HUES48 (cell line): ENCODE measurements at regions not wholly inside any gene's neighbourhood (a gene's known extent, or its start where the extent isn't known, plus 50 kb on each side); places are given as distances from the start of the nearest gene placed in this dataset.

ENCODE experiments used
- H3K27ac ChIP-seq: one replicate; pipeline ENCODE4 v1.7.0; 2013; ENCODE audit warnings: low read depth, low read length, inconsistent platforms
- H3K27me3 ChIP-seq: 2 replicates; pipeline ENCODE4 v1.6.1; 2013; ENCODE audit warnings: mild to moderate bottlenecking, low read length; ENCODE audit not compliant: control insufficient read depth, insufficient read depth
- H3K36me3 ChIP-seq: 2 replicates; pipeline ENCODE4 v1.6.1; 2013; ENCODE audit warnings: low read length; ENCODE audit not compliant: control insufficient read depth, insufficient read depth
- H3K4me1 ChIP-seq: 2 replicates; pipeline ENCODE4 v1.6.1; 2013; ENCODE audit warnings: mild to moderate bottlenecking, low read length; ENCODE audit not compliant: control insufficient read depth, insufficient read depth
- H3K4me3 ChIP-seq: 2 replicates; pipeline ENCODE4 v1.5.1; 2013; ENCODE audit warnings: mild to moderate bottlenecking, low read depth, low read length
- H3K9ac ChIP-seq: 2 replicates; pipeline ENCODE4 v1.6.1; 2013; ENCODE audit warnings: mild to moderate bottlenecking, low read depth, low read length, moderate library complexity
- H3K9me3 ChIP-seq: 2 replicates; pipeline ENCODE4 v1.6.1; 2013; ENCODE audit warnings: low read length; ENCODE audit not compliant: control insufficient read depth, insufficient read depth

DNA sequence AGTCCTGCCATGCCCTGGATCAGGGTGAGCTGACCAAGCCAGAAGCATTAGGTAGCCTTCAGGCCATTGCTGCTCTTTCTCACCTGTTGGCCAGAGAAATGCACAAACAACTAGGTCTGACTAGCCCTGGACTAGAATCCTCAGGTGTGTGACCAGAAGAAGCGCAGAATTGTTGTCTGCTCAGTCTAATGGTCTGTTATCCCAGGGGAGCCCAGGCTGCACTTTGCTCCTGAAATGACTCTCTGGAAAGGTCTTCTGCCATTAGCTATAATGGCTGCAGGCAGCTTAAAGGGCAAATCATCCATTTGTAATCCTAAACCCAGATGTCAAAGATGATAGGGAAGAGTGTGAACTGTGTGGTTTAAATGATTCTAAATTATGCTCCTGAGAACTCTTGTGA is 246.1 kb downstream of the NFKBIZ start:
- peaks cover 2% of the 10 kb centered on the region; the same call in 1 of the 2 replicates for H3K4me1 ChIP-seq
- no peaks in the 10 kb centered on the region for H3K27me3 ChIP-seq
- no peaks in the 10 kb centered on the region for H3K9me3 ChIP-seq
- no peaks in the 10 kb centered on the region for H3K36me3 ChIP-seq
- no peak overlapping the region for H3K27ac ChIP-seq
- no peak overlapping the region for H3K4me3 ChIP-seq
- no peak overlapping the region for H3K9ac ChIP-seq

DNA sequence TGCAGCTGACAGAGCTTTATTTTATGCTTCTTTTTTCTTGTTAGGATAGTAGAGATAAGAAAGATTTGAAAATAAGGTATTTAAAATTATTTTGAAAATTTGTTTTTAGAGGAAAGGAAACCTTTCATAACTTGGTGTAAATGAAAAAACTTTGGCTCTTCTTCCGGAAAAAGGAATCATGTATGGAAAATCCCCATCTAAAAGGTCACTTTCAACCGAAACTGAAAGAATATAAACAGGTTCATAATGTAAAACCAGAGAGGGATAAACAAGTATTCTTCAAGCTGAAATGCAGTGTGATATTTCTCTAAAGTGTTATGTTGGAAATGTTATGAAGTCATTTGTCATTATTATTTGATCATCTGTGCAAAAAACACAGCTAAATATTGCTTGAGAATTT is 246.8 kb downstream of the NFKBIZ start:
- no peak overlapping the region for H3K9ac ChIP-seq
- H3K27ac ChIP-seq = no peak overlapping the region
- H3K9me3 ChIP-seq = no peaks in the 10 kb centered on the region
- H3K4me3 ChIP-seq = no peak overlapping the region
- H3K36me3 ChIP-seq = no peaks in the 10 kb centered on the region
- H3K27me3 ChIP-seq = no peaks in the 10 kb centered on the region
- peaks cover 2% of the 10 kb centered on the region; the same call in 1 of the 2 replicates for H3K4me1 ChIP-seq

DNA sequence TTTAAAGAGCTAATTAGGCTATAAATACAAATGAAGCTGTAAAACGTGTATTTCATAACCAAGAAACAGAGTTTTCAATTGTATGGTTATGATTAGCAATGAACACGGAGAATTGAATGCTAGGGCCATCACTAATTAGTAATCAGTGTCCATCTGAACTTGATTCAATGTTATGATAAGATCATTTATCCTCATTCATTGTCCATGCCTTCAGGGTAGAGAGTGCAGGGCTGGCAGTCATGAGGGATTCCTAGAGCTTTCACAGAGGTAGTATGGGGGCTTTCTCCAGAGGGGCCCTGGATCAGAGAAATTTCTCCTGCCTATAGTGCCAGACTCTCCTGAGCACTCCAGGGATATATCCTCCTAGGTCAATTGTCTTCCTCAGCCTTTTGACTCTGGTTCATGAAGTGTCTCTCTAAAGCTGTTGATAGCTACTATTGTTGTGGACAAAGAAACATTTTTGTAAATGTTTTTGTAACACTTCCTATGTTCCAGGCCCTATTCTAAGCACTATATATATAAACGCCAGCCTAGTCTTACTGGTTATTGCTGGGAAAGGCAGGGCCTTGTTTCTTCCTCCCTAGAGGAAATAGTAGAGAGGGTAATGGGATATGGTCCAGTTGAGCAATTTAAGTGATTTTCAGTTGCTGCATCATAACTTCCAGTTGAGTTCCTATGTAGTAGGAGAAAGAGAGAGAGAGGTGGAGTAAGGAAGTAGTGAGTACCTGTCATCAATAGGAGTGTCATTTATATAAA is 249.0 kb downstream of the NFKBIZ start:
- Histone ChIP-seq H3K4me3 (no peak overlapping the region), H3K9me3 (no peaks in the 10 kb centered on the region), H3K27ac (no peak overlapping the region), H3K27me3 (no peaks in the 10 kb centered on the region), H3K36me3 (no peaks in the 10 kb centered on the region), H3K9ac (no peak overlapping the region), H3K4me1 (peaks cover 2% of the 10 kb centered on the region; the same call in 1 of the 2 replicates)

DNA sequence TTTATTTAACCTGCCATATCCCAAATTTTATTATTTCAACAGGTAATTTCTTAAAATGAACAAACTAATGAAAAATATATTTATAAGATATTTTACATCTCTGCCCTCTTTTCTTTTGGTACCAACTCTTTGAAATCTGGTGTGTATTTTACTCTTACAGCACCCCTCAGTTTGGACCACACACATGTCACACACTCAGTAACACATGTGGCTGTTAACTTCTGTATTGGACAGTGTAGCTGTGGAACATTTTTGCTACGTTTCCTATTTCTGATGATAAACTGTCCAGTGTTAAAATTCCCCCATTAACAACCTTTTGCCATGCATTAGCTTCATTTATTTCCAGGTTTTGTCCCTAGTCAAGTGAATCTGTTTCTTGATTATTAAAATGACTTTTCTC is 250.6 kb downstream of the NFKBIZ start:
- H3K27ac ChIP-seq = no peak overlapping the region
- H3K27me3 ChIP-seq = no peaks in the 10 kb centered on the region
- H3K36me3 ChIP-seq = no peaks in the 10 kb centered on the region
- H3K9me3 ChIP-seq = no peaks in the 10 kb centered on the region
- no peak overlapping the region for H3K9ac ChIP-seq
- peaks cover 2% of the 10 kb centered on the region; the same call in 1 of the 2 replicates for H3K4me1 ChIP-seq
- H3K4me3 ChIP-seq = no peak overlapping the region

DNA sequence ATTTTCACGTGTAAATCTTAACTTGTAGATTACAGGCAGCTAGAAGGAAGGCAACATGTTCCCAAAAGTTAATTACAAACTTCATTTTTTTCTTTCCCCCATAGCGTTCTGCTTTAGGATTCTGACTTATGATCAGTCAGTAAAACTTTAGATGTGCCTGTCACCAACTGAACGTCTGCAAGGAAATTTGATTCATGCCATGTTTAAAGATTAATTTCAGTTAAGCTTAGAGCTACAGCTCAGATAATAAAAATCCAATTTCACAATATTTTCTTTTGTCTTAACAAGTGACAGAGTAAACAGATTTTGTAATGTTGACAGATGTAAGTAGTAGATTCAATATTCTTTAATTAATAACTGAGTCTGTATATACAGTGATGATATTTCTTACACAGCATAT is 253.1 kb downstream of the NFKBIZ start:
- H3K27me3 ChIP-seq = no peaks in the 10 kb centered on the region
- no peaks in the 10 kb centered on the region for H3K4me1 ChIP-seq
- H3K9ac ChIP-seq = no peak overlapping the region
- no peak overlapping the region for H3K4me3 ChIP-seq
- no peaks in the 10 kb centered on the region for H3K36me3 ChIP-seq
- no peak overlapping the region for H3K27ac ChIP-seq
- no peaks in the 10 kb centered on the region for H3K9me3 ChIP-seq

DNA sequence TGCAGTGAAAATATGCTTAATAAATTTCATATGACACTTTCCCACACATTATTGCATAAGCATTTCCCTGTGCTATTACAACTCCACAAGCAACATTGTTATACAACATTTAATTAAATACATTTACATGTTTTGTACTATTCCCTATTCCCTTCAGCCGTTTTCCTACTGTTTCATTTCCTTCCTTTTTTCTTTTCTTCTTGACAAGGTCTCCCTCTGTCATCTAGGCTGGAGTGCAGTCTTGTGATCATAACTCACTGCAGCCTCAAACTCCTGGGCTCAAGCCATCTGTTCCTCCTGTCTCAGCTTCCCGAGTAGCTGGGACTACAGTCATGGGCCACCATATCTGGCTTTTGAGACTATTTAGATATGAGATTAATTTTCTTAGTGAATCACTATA is 254.7 kb downstream of the NFKBIZ start:
- Histone ChIP-seq H3K4me3 (no peak overlapping the region), H3K27me3 (no peaks in the 10 kb centered on the region), H3K9me3 (no peaks in the 10 kb centered on the region), H3K4me1 (no peaks in the 10 kb centered on the region), H3K9ac (no peak overlapping the region), H3K27ac (no peak overlapping the region), H3K36me3 (no peaks in the 10 kb centered on the region)

DNA sequence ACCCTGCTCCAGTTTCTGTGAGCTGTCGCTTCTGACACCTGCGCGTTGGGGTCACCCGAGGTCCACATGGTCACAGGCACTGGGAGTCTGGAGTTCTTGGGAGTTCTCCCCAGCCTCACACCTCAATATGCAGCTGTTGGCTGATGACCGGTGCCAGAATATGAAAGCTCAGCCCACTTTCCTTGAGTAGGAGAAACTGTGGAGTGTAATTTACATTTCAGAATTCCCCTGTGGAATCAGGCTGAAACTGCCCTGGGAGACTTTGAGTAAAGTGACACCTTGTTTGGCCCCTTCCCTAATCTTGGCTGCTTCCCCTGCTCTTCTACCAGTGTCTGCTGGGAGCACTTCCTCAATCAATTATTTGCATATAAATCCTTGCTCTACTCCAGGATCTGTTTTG is 255.9 kb downstream of the NFKBIZ start:
- no peak overlapping the region for H3K9ac ChIP-seq
- no peak overlapping the region for H3K27ac ChIP-seq
- H3K9me3 ChIP-seq = no peaks in the 10 kb centered on the region
- H3K4me1 ChIP-seq = no peaks in the 10 kb centered on the region
- no peak overlapping the region for H3K4me3 ChIP-seq
- H3K27me3 ChIP-seq = no peaks in the 10 kb centered on the region
- H3K36me3 ChIP-seq = no peaks in the 10 kb centered on the region

DNA sequence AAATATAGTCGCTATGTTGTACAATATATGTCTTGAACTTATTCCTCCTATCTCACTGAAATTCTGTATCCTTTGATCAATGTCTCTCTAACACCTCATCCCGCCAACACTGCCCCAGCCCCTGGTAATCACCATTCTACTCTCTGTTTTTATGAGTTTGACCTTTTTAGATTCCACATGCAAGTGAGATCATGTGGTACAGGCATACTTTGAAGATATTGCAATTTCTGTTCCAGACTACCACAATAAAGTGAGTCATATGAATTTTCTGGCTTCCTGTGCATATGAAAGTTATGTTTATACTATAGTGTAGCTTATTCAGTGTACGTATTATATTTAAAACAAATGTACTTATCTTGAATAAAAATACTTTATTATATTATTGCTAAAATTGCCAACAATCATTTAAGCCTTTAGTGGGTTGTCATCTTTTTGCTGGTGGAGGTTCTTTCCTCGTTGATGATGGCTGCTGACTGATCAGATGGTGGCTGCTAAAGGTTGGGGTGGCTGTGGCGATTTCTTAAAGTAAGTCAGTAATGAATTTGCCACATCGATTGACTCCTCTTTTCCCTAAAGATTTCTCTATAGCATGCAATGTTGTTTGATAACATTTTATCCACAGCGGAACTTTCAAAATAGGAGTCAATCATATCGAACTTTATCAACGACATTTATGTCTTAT is 257.2 kb downstream of the NFKBIZ start:
- Histone ChIP-seq H3K4me1 (no peaks in the 10 kb centered on the region), H3K36me3 (no peaks in the 10 kb centered on the region), H3K27ac (no peak overlapping the region)

DNA sequence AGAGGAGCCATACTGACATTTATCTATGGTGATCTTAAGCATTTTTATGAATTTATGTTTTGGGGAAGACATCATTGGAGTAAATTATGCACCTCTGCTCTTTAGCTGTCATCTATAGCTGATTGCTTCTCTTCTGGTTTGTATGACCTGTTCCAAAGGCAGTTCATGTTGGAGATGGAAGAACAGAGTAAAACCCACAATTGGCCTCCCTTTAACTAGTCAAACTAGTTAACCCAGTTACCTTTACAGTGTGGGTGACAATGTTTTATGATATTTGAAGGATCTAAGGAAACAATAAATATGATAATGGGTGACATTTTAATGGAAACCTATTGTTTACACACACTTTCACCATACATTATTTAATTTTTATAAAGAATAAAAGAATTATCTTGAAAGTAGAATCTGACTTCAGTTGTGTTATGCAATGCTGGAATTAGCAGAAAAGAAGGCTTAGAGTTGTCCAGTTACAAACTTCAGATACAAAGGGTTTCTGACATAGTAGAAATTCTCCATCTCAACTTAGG is 263.5 kb downstream of the NFKBIZ start:
- no peaks in the 10 kb centered on the region for H3K4me1 ChIP-seq

More for the DNA sequence above, 257.2 kb downstream of the NFKBIZ start:
- H3K4me3 ChIP-seq = no peak overlapping the region
- no peaks in the 10 kb centered on the region for H3K27me3 ChIP-seq
- no peaks in the 10 kb centered on the region for H3K9me3 ChIP-seq
- no peak overlapping the region for H3K9ac ChIP-seq

DNA sequence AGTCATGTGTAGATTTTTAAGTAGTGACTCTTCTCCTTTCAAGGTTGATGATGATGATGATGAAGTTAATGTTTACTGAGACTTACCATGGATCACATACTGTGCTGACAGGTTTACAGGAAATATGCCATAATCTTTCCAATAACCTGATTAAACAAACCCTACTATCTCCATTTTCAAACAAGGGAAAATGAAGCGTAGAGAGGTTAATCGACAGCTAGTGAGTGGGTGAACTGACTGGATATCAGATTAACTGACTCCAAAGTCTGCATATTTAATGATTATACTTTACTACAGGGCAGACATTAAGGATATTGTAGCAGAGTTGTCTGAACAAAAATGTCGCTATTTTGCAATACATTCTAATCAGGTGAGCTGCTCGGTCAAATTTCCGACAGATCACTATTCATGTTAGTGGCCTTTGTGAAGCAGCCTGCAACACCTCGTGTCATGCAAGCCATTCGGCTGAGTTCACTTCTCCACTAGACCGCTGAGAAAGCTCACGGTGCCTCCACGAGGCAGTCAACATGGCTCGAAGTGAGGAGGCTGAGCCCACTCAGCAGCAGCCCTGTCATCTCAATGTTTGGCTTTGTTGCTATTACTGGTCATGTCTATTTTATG is 264.2 kb downstream of the NFKBIZ start:
- no peak overlapping the region for H3K9ac ChIP-seq
- no peak overlapping the region for H3K27ac ChIP-seq
- H3K4me3 ChIP-seq = no peak overlapping the region
- H3K4me1 ChIP-seq = no peaks in the 10 kb centered on the region
- no peaks in the 10 kb centered on the region for H3K9me3 ChIP-seq
- no peaks in the 10 kb centered on the region for H3K36me3 ChIP-seq
- H3K27me3 ChIP-seq = no peaks in the 10 kb centered on the region

More for the DNA sequence above, 263.5 kb downstream of the NFKBIZ start:
- Histone ChIP-seq H3K9ac (no peak overlapping the region), H3K9me3 (no peaks in the 10 kb centered on the region), H3K27me3 (no peaks in the 10 kb centered on the region), H3K36me3 (no peaks in the 10 kb centered on the region), H3K4me3 (no peak overlapping the region), H3K27ac (no peak overlapping the region)
